Transverse colon (tissue), 4 donors: ENCODE measurements at regions not wholly inside any gene's neighbourhood (a gene's known extent, or its start where the extent isn't known, plus 50 kb on each side); places are given as distances from the start of the nearest gene placed in this dataset.

Experiments
- DNase-seq: peaks from one replicate; pipeline ENCODE4 v3.0.0-alpha.2; 2019
- H3K27ac ChIP-seq, 4 donors: fragments of 200-600 bp; sonication (generic); 2 replicates each; pipeline ENCODE4 v1.5.1; 2016 to 2018; ENCODE audit warnings: inconsistent platforms in 4 of 4
- H3K27me3 ChIP-seq: fragments of 200-600 bp; sonication (generic); 2 replicates; pipeline ENCODE4 v1.5.1; 2017; ENCODE audit warnings: inconsistent platforms
- H3K36me3 ChIP-seq, 4 donors: fragments of 200-600 bp; sonication (generic); 2 replicates each; pipeline ENCODE4 v1.5.1; 2017 to 2019; ENCODE audit warnings: inconsistent platforms in 4 of 4
- H3K4me1 ChIP-seq, 4 donors: fragments of 200-600 bp; sonication (generic); 2 replicates each; pipeline ENCODE4 v1.5.1; 2017 to 2020; ENCODE audit warnings: inconsistent platforms in 4 of 4
- H3K4me3 ChIP-seq, 4 donors: fragments of 200-600 bp; sonication (generic); 1 replicate in 1 of 4; 2 replicates in 3 of 4; pipeline versions ENCODE4 v1.5.1 to v1.6.1; 2017 to 2019; ENCODE audit warnings: inconsistent platforms in 4 of 4
- H3K9me3 ChIP-seq, 2 donors: fragments of 200-600 bp; sonication (generic); 2 replicates each; pipeline ENCODE4 v1.5.1; 2017 to 2019; ENCODE audit warnings: inconsistent platforms in 2 of 2
- EP300 ChIP-seq: sonication (generic); formaldehyde crosslinking; IDR thresholded peaks from one replicate; pipeline ENCODE4 v1.6.1; 2017; ENCODE audit warnings: antibody characterized with exemption, low read depth
- POLR2A ChIP-seq: fragments of 450-650 bp; IDR thresholded peaks from one replicate; pipeline ENCODE4 v1.6.1; 2016; ENCODE audit warnings: antibody characterized with exemption, mild to moderate bottlenecking, moderate library complexity
- POLR2AphosphoS5 ChIP-seq, 3 donors: sonication (generic); formaldehyde crosslinking; IDR thresholded peaks; one replicate each; pipeline ENCODE4 v1.6.1; 2016; ENCODE audit warnings: antibody characterized with exemption in 3 of 3
- WGBS, 2 donors: methylation state at CpG; one replicate each; pipeline ENCODE4 v1.1.5; 2018; ENCODE audit warnings: low coverage in 1 of 2; 5-methylcytosine and 5-hydroxymethylcytosine counted together
- in situ Hi-C, 4 donors: fragments of 200-750 bp; cut with MboI; loops; one replicate each; pipeline versions ENCODE4 v1.15.0 to v1.15.1; 2017; ENCODE audit warnings: low sequenced_read_pairs in 3 of 4, low pct_ligation_motif_present in 1 of 4, low pct_unique_long_range_greater_than_20kb in 1 of 4
- intact Hi-C: fragments of 100-400 bp; cut with DNase I; formaldehyde crosslinking; loops from one replicate; pipeline ENCODE4 v1.15.1; 2023; ENCODE audit warnings: low total_unique reads
- TF ChIP-seq, protein P1 (sequence below), 5 experiments: fragments of 200-600 bp in 3 of 5; fragments of 450-650 bp in 2 of 5; sonication (generic) in 3 of 5; IDR thresholded peaks; 1 replicate in 2 of 5; 2 replicates in 3 of 5; pipeline ENCODE4 v1.5.1; 2016 to 2017; ENCODE audit warnings: antibody characterized with exemption in 5 of 5, inconsistent platforms in 3 of 5, mild to moderate bottlenecking in 2 of 5, moderate library complexity in 1 of 5

DNA sequence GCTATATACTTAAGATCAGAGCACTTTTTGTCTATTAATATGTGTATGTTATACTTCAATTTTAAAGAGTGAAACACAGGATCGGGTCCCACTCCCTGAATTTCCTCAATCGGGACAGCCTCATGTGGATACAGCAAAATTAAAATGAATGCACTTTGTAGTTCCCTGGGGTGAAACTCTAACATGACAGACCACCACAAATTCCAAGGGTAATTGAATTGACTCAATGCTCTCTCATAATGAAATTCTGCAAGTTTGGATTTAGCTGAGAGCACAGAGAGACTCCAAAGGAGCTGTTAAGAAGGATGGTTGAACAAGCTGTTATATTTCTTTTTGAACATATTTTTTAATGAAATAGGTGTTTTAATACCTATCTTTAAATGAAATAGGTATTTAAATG lies 413.6 kb downstream of the GXYLT1 start:
- WGBS, 2 donors: 89 to 92% methylated on average over 2 of the region's 2 CpGs
- no peak overlapping the region for H3K27ac ChIP-seq
- H3K27me3 ChIP-seq: no peaks in the 10 kb centered on the region
- in situ Hi-C loops: no loop called here
- H3K4me3 ChIP-seq: no peak overlapping the region
- DNase-seq: no peak
- TF ChIP-seq POLR2A (no peak), EP300 (no peak), POLR2AphosphoS5 (IDR thresholded peaks at IDR 0.05) (no peak)
- TF ChIP-seq, protein P1, sequence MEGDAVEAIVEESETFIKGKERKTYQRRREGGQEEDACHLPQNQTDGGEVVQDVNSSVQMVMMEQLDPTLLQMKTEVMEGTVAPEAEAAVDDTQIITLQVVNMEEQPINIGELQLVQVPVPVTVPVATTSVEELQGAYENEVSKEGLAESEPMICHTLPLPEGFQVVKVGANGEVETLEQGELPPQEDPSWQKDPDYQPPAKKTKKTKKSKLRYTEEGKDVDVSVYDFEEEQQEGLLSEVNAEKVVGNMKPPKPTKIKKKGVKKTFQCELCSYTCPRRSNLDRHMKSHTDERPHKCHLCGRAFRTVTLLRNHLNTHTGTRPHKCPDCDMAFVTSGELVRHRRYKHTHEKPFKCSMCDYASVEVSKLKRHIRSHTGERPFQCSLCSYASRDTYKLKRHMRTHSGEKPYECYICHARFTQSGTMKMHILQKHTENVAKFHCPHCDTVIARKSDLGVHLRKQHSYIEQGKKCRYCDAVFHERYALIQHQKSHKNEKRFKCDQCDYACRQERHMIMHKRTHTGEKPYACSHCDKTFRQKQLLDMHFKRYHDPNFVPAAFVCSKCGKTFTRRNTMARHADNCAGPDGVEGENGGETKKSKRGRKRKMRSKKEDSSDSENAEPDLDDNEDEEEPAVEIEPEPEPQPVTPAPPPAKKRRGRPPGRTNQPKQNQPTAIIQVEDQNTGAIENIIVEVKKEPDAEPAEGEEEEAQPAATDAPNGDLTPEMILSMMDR (IDR thresholded peaks at IDR 0.05): no peak
- intact Hi-C loops: no loop called here
- no peaks in the 10 kb centered on the region for H3K4me1 ChIP-seq
- no peaks in the 10 kb centered on the region for H3K36me3 ChIP-seq
- no peaks in the 10 kb centered on the region for H3K9me3 ChIP-seq

DNA sequence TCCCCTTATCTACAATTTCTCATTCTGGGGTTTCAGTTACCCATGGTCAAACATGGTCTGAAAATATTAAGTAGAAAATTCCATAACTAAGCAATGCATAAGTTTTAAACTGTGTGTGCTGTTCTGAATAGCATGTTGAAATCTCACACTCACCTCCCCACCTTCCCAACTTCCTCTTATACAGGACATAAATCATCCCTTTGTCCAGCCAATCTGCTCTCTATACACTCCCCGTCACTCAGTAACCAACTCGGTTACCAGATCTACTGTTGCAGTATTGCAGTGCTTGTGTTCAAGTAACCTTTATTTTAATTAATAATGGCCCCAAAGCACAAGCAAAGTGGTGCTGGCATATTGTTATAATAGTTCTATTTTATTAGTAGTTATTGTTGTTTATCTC lies 420.5 kb downstream of the GXYLT1 start:
- intact Hi-C loops: no loop called here
- WGBS, 2 donors: 15 to 28% methylated on average over 2 of the region's 2 CpGs
- in situ Hi-C loops: no loop called here

DNA sequence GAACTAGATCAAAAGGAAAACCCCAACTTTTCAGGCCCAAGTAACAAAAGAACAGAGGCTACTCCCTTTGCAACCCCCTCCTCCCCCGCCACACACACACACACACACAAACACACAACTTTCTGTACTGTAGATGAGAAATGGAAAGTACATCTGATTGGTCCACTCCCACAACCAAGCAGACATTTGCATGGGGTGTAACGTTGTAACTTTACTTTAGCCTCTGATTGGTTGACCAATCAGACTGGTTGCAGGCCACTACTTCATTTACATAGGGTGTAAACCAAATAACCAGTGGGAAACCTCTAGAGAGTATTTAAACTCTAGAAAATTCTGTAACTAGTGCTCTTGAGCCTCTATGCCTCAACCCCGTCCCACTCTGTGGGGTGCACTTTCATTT lies 425.5 kb downstream of the GXYLT1 start:
- Histone ChIP-seq H3K9me3 (no peaks in the 10 kb centered on the region), H3K4me3 (no peak overlapping the region), H3K27me3 (no peaks in the 10 kb centered on the region), H3K4me1 (no peaks in the 10 kb centered on the region), H3K27ac (no peak overlapping the region), H3K36me3 (no peaks in the 10 kb centered on the region)
- 56 to 57% methylated on average over 3 of the region's 3 CpGs for WGBS, 2 donors
- in situ Hi-C loops (no loop called here), intact Hi-C loops (no loop called here)
- no peak for DNase-seq
- TF ChIP-seq POLR2A (no peak), POLR2AphosphoS5 (IDR thresholded peaks at IDR 0.05) (no peak), EP300 (no peak)
- TF ChIP-seq, protein P1 (IDR thresholded peaks at IDR 0.05): no peak

More for the DNA sequence above, 420.5 kb downstream of the GXYLT1 start:
- no peak overlapping the region for H3K4me3 ChIP-seq
- H3K36me3 ChIP-seq: no peaks in the 10 kb centered on the region
- H3K27ac ChIP-seq: no peak overlapping the region
- no peaks in the 10 kb centered on the region for H3K9me3 ChIP-seq
- no peaks in the 10 kb centered on the region for H3K27me3 ChIP-seq
- no peaks in the 10 kb centered on the region for H3K4me1 ChIP-seq
- DNase-seq: no peak
- no peak for TF ChIP-seq EP300

DNA sequence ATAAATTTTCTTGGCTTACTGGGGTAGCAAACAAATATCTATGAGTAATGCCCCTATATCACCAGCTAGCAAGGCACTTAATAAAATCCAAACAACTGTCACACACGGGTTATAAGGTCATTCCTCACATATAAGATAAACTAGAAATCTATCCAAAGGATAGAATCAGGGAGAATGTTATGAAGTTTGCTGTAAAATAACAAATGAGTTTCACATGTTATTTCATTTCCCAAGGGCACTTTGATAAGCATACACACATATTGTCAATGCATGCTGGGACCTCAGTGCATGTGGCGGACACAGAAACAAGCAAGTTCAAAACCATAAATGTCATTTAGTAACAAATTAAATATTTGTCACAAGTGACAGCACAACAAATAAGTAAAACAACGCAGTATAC lies 429.4 kb downstream of the GXYLT1 start:
- H3K27ac ChIP-seq: no peak overlapping the region
- no peaks in the 10 kb centered on the region for H3K27me3 ChIP-seq
- no peak overlapping the region for H3K4me3 ChIP-seq
- DNase-seq: no peak
- H3K36me3 ChIP-seq: no peaks in the 10 kb centered on the region
- WGBS, 2 donors: 65 to 70% methylated on average over 3 of the region's 3 CpGs
- H3K9me3 ChIP-seq: no peaks in the 10 kb centered on the region
- no peak for TF ChIP-seq EP300
- no peak for TF ChIP-seq POLR2AphosphoS5 (IDR thresholded peaks at IDR 0.05)
- TF ChIP-seq, protein P1 (IDR thresholded peaks at IDR 0.05): no peak
- no peak for TF ChIP-seq POLR2A
- in situ Hi-C loops (no loop called here), intact Hi-C loops (no loop called here)
- H3K4me1 ChIP-seq: no peaks in the 10 kb centered on the region

DNA sequence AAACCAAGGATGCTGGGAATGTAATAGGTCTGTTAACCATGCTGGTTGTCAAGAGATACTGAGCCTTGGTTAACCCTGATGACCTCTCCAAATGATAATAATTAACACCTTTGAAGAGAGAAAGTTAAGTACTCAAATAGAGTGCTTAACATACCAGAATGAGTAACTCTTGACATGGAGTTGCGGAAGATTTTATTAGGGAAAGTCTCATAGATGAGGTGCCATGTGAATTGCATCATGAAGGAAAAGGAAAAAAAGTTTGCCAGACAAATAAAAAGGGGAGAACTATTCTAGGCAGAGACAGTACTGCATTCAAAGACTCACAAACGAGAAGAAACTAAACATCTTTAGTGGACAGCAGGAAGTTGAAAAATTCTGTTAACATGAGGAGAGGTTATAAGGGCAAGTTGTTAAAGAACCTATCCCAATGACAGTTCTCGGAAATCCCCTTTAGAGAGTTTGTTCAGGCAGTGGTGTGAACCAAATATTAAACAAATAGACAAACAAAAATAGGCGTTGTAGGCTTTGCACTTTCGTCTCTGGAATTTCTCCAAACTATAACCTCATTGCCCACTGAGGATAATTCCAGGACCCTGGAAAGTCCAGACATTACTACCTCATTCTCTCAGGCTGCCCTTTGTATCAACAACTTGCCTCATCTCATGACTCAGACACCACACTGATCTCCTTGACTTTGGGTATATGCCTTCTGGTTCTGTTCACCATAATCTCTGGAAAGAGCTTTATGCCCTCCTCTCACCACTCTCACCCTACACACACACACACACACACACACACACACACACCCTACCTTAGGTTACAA lies 435.0 kb downstream of the GXYLT1 start:
- DNase-seq: no peak
- intact Hi-C loops: no loop called here
- in situ Hi-C loops: loop anchor here in 1 of 4 donors (10.0 kb wide), 1 partner anchor 55 kb away; no protein-coding TSS in a partner anchor
- H3K4me1 ChIP-seq: no peaks in the 10 kb centered on the region
- H3K27ac ChIP-seq: no peak overlapping the region
- WGBS, 2 donors: 18 to 24% methylated on average over 5 of the region's 5 CpGs
- no peak for TF ChIP-seq POLR2A
- no peak for TF ChIP-seq POLR2AphosphoS5 (IDR thresholded peaks at IDR 0.05)
- no peak for TF ChIP-seq EP300
- TF ChIP-seq, protein P1 (IDR thresholded peaks at IDR 0.05): no peak
- H3K27me3 ChIP-seq: no peaks in the 10 kb centered on the region
- H3K9me3 ChIP-seq: no peaks in the 10 kb centered on the region
- no peaks in the 10 kb centered on the region for H3K36me3 ChIP-seq
- no peak overlapping the region for H3K4me3 ChIP-seq
